Liver (tissue), 7 donors: ENCODE measurements at regions not wholly inside any gene's neighbourhood (a gene's known extent, or its start where the extent isn't known, plus 50 kb on each side); places are given as distances from the start of the nearest gene placed in this dataset.

Experiments
- DNase-seq: peaks from one replicate; pipeline ENCODE4 v3.0.0-alpha.2; 2017; ENCODE audit warnings: low spot score
- H3K27ac ChIP-seq, 2 donors: one replicate each; pipeline ENCODE4 v1.7.0; 2013; ENCODE audit warnings: inconsistent platforms in 2 of 2, low read length in 2 of 2, control low read depth in 1 of 2, low read depth in 1 of 2, mild to moderate bottlenecking in 1 of 2
- H3K27me3 ChIP-seq, 4 donors: one replicate each; pipeline versions ENCODE4 v1.6.1 to v1.7.0; 2013; ENCODE audit warnings: low read length in 3 of 4, inconsistent platforms in 1 of 4, mild to moderate bottlenecking in 1 of 4, moderate library complexity in 1 of 4; ENCODE audit not compliant: control insufficient read depth in 4 of 4, insufficient read depth in 4 of 4
- H3K36me3 ChIP-seq, 4 donors: one replicate each; pipeline versions ENCODE4 v1.6.1 to v1.7.0; 2013; ENCODE audit warnings: low read length in 3 of 4, mild to moderate bottlenecking in 3 of 4, low read depth in 1 of 4, moderate library complexity in 1 of 4; ENCODE audit not compliant: control insufficient read depth in 4 of 4, insufficient read depth in 3 of 4
- H3K4me1 ChIP-seq, 4 donors: one replicate each; pipeline versions ENCODE4 v1.6.1 to v1.7.0; 2013; ENCODE audit warnings: low read length in 3 of 4, mild to moderate bottlenecking in 3 of 4, moderate library complexity in 1 of 4; ENCODE audit not compliant: control insufficient read depth in 4 of 4, insufficient read depth in 4 of 4
- H3K4me3 ChIP-seq, 3 donors: one replicate each; pipeline versions ENCODE4 v1.6.1 to v1.7.0; 2013; ENCODE audit warnings: low read length in 3 of 3, control low read depth in 1 of 3, low read depth in 1 of 3, mild to moderate bottlenecking in 1 of 3
- H3K9ac ChIP-seq, 2 donors: one replicate each; pipeline ENCODE4 v1.7.0; 2013; ENCODE audit warnings: low read length in 2 of 2, mild to moderate bottlenecking in 2 of 2, moderate library complexity in 2 of 2, control low read depth in 1 of 2, low read depth in 1 of 2
- H3K9me3 ChIP-seq, 4 donors: one replicate each; pipeline versions ENCODE4 v1.6.1 to v1.7.0; 2013; ENCODE audit warnings: low read length in 3 of 4; ENCODE audit not compliant: control insufficient read depth in 4 of 4
- ATF3 ChIP-seq: IDR thresholded peaks from 2 replicates; pipeline ENCODE4 v1.6.1; 2016; ENCODE audit warnings: antibody characterized with exemption
- CTCF ChIP-seq: fragments of 150-350 bp; IDR thresholded peaks from 2 replicates; pipeline ENCODE4 v1.5.1; 2017; ENCODE audit warnings: improper control_type of control experiment, low read depth, low read length; ENCODE audit not compliant: missing input control
- FOXA1 ChIP-seq: IDR thresholded peaks from 2 replicates; pipeline ENCODE4 v1.6.1; 2016; ENCODE audit warnings: antibody characterized with exemption
- FOXA2 ChIP-seq: IDR thresholded peaks from 2 replicates; pipeline ENCODE4 v1.6.1; 2016; ENCODE audit warnings: antibody characterized with exemption
- HNF4A ChIP-seq, 2 donors: conservative IDR thresholded peaks; 2 replicates each; pipeline ENCODE4 v1.6.1; 2016; ENCODE audit warnings: antibody characterized with exemption in 2 of 2, mild to moderate bottlenecking in 2 of 2
- HNF4G ChIP-seq: IDR thresholded peaks from 2 replicates; pipeline ENCODE4 v1.6.1; 2016; ENCODE audit warnings: antibody characterized with exemption
- JUND ChIP-seq, 2 donors: IDR thresholded peaks; 2 replicates each; pipeline ENCODE4 v1.6.1; 2016; ENCODE audit warnings: antibody characterized with exemption in 2 of 2
- MAX ChIP-seq: IDR thresholded peaks from 2 replicates; pipeline ENCODE4 v1.6.1; 2016; ENCODE audit warnings: antibody characterized with exemption
- NR2F2 ChIP-seq: IDR thresholded peaks from 2 replicates; pipeline ENCODE4 v1.6.1; 2016; ENCODE audit warnings: antibody characterized with exemption
- RAD21 ChIP-seq, 2 donors: IDR thresholded peaks; 2 replicates each; pipeline ENCODE4 v1.6.1; 2016; ENCODE audit warnings: antibody characterized with exemption in 2 of 2, mild to moderate bottlenecking in 2 of 2
- REST ChIP-seq: IDR thresholded peaks from 2 replicates; pipeline ENCODE4 v1.6.1; 2016; ENCODE audit warnings: antibody characterized with exemption, mild to moderate bottlenecking
- RXRA ChIP-seq, 2 donors: IDR thresholded peaks; 2 replicates each; pipeline ENCODE4 v1.6.1; 2017 to 2018; ENCODE audit warnings: antibody characterized with exemption in 2 of 2, mild to moderate bottlenecking in 1 of 2
- SP1 ChIP-seq: IDR thresholded peaks from 2 replicates; pipeline ENCODE4 v1.6.1; 2018; ENCODE audit warnings: antibody characterized with exemption, mild to moderate bottlenecking
- YY1 ChIP-seq: IDR thresholded peaks from 2 replicates; pipeline ENCODE4 v1.6.1; 2016; ENCODE audit warnings: antibody characterized with exemption, mild to moderate bottlenecking
- ZBTB33 ChIP-seq: IDR thresholded peaks from 2 replicates; pipeline ENCODE4 v1.6.1; 2016; ENCODE audit warnings: antibody characterized with exemption
- donor health status: healthy.
- donor health status: healthy.
- donor health status: healthy.
- donor health status: healthy.

- no peak for TF ChIP-seq RAD21 (IDR thresholded peaks at IDR 0.05)
- TF ChIP-seq ZBTB33: no peak
- TF ChIP-seq HNF4G: no peak
- TF ChIP-seq SP1: no peak
- no peak for TF ChIP-seq HNF4A (conservative IDR thresholded peaks at IDR 0.05)
Measured at GRCh38 chr5:89327608-89328007, 444.6 kb upstream of the MEF2C start (continued).

GRCh38 chr5:89324990-89325389, 442.0 kb upstream of the MEF2C start:
- Histone ChIP-seq H3K4me1 (no peaks in the 10 kb centered on the region), H3K9ac (no peak overlapping the region), H3K27me3 (no peaks in the 10 kb centered on the region), H3K4me3 (no peak overlapping the region), H3K9me3 (no peaks in the 10 kb centered on the region), H3K36me3 (no peaks in the 10 kb centered on the region), H3K27ac (no peak overlapping the region)
- no peak for TF ChIP-seq FOXA1
- TF ChIP-seq REST: no peak
- no peak for TF ChIP-seq RXRA (IDR thresholded peaks at IDR 0.05)
- TF ChIP-seq JUND (IDR thresholded peaks at IDR 0.05): no peak
- TF ChIP-seq YY1: no peak
- TF ChIP-seq ATF3: no peak
- no peak for TF ChIP-seq ZBTB33
- TF ChIP-seq MAX: no peak
- no peak for TF ChIP-seq FOXA2
- TF ChIP-seq HNF4A (conservative IDR thresholded peaks at IDR 0.05): no peak
- no peak for TF ChIP-seq CTCF
- TF ChIP-seq NR2F2: no peak
- DNase-seq: no peak
